ENCODE measurements at regions not wholly inside any gene's neighbourhood (a gene's known extent, or its start where the extent isn't known, plus 50 kb on each side); places are given as distances from the start of the nearest gene placed in this dataset.
"Not testable (repeated sequence)": the region's sequence is repeated elsewhere in the genome, so short reads cannot be mapped to it uniquely, and the experiment has no call there.

DNA sequence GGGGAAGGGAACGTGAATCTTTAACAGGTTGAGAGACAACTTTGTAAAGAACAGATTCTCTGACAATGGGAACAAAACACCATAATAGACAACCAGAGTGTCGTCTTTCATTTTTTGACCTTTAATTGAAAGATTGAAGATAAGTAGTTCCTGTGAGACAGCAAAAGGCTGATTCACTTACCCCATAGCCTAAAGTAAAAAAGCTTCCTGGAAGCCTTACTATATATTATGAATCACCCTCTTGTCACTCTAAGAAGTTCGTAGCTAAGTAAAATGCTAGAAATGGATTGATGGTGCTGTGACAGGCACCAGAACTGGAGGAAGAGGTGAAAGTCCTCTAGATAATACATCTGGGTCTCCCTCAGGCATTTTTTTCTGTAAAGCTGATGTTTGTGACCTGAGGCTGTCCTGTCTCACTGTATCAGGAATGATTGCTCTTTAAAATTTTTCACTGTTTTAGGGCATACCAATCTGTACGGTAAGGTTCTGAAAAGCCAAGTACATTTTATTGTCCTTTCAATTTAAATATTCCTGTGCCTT lies 824.6 kb upstream of the SEMA6D start:
- DNase-seq = no peak

DNA sequence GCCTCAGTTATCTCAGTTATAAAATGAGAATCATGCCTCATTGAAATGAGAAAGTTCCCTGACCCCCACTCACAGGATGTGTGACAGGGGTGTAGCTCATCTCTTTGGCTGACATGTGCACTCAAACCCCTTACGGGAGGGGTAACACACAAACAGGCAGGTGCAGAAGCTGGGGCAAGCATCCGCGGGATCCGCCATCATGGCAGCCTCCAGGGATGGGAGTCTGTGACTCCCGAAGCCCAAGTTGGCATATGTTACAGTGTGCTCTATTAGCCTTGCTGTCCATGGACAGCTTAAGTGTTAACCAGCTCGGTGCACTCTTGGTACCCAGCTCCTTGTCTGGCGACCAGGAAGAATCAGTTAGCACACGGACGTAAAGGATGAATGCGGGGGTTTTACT lies 822.7 kb upstream of the SEMA6D start:
- DNase-seq = no peak

DNA sequence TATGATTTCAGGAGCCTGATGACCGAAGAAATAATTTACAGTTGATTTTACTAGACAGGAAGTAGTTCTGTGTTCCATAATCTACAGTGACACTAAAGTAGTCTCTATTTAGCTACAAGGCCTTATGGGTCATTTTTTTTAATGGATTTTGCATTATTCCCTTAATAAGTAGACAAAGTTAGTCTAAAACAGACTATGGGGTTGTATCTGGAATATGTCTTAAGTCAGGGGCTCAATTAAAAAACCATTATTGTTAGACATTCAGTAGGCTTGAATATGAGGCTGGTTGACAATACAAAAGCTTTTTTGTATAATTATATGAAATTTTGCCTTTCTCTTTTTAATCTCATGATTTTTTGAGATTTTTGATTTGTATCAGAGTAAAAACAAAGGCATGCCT lies 820.0 kb upstream of the SEMA6D start:
- no peak for DNase-seq

DNA sequence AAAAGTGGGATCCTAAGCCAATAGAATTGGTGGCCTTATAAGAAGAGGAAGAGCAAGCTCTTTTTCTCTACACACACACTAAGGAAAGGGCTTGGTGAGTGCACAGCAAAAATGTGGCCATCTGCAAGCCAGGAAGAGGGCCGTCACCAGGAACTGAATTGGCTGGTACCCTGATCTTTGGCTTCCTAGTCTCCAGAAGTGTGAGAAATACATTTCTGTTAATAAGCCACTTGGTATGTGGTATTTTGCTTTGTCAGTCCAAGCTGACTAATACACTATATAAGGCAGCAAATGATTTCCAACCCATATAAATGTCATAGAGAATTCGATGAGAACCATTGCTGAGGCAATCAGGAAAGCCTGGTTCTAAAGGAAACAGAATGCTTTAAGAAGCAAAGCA lies 816.3 kb upstream of the SEMA6D start:
- DNase-seq = no peak

DNA sequence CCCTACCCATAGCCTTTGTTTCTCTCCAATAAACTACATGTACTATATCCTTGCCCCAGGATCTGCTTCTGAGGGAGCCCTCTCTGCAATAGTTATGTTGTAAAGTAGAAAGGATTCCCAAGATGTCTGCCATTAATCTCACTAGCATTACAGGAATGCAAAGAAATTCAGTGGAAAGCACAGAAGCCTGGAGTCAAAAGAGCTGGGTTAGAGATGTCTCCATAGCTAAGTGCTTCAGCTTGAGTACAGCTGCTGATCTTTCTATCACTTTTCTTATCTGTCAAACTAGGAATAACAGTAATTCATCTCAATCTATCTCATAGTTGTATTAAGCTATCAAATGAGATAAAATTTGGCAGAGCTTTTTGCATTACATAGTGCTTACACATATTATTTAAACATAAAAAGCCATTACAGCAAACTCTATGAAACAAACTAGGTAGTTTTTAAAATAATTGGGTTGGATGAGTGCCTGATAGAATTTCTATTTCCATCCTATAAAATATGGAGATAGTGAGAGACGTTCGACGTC lies 799.5 kb upstream of the SEMA6D start:
- no peak for DNase-seq

DNA sequence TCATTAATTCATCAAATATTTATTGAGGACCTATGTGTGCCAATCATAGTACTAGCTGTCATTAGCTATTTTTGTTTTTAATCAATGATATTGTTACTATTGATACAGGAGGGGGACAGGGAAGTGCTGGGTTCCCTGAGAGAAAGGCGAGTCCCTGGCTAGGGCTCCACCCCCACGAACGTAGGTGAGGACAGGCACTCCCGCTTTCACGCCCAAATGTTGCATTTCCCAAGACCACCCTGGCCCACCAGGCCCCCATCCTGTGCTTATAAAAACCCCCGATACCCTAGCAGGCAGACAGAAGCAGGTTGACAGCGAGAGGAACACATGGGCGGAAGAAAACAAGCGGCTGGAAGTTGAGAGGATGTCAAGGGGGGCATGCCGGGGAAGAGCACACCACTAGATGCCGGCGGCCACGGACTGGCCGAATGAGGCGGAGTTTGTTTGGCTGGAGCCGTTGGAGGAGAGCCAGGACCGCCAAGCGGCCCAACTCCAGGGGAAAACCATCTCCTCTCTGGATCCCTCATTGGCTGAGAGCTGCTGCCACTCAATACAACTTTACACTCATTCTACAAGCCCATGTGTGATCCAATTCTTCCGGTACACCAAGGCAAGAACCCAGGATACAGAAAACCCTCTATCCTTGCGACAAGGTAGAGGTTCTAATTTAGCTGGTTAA lies 798.7 kb upstream of the SEMA6D start:
- no peak for DNase-seq

DNA sequence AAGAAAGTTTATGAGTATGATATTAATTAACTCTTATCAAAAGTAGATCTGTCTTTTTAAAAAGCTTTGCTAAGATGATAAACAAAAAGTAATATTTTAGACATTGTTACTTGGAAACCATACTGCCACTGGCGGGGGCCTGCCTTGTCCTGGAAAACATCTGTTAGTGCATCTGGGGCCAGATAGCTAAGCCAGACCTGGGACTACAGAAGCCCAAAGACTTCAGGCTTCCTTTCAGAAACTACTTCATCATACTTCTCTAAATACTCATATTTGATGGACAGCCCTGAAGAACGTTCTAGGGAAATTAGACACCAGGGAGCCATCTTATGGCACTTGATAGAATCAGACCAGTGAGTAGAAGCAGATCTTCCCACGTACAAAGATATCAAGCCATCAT lies 795.4 kb upstream of the SEMA6D start:
- DNase-seq = no peak

DNA sequence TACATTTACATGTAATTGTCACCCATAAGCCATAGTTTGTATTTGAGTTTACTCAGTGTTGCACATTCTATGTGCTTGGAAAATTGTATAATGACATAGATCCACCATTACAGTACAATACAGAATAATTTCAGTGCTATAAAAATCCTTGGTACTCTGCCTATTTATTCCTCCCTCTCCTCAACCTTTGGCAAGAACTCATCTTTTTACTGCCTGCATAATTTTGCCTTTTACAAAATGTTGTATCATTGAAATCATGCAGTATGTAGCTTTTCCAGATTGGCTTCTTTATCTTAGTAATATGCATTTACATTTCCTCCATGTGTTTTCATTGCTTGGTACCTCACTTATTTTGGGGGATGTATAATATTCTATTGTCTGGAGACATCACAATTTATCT lies 786.9 kb upstream of the SEMA6D start:
- DNase-seq = no peak

DNA sequence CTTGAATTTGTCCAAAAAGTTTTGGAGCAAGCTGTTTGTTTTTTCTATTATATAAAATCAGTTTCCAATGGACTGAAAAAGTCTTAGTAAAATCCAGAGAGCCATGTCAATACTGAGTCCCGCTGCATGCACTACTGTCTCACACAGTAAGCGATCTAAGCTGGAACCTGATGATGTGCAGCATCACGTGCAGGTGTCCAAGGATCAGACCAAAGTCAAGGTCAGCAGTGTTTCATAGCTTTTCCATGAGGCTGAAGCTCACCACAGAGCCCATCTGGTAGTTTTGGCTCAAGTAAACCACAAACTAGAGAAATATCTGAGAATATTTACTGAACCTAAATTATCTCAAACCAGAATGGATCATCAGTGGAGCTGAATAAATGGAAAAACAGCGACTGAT lies 784.0 kb upstream of the SEMA6D start:
- DNase-seq = no peak

DNA sequence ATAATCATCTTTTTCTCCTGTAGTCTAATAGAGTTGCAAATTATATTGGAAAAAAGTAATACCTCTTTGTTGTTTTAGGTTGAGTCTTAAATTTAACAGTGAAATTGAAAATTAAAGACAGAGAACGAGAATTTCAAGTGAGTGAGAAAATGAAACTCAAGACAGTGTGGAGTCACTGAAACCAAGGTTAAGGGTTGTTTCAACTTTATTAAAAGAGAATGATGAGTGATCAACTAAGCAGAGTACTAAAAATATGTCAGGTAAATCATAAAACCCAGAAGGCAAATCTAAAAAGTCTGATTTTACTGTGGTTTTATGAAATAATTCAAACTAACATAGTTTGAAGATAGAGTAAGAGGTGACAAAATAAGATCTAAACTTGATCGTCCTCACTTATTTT lies 782.5 kb upstream of the SEMA6D start:
- DNase-seq = no peak

DNA sequence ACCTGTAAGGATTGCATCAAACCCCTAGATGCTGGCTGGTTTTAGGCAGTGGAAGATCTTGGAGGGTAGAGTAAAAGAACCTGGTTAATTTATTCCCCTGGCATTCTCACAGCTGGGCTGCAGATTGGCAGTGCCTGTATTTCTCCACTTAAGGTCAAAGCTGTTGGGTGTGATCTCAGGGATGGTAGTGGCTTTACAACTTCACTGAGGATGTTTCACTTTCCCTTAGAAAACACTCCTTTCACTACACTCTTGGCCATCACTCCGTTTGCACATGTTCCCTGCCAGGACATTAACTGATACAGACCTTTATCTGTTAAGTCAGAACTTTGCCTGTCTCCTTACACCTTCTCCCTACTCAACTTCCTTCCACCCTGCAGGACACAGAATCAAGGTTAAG lies 779.1 kb upstream of the SEMA6D start:
- no peak for DNase-seq

DNA sequence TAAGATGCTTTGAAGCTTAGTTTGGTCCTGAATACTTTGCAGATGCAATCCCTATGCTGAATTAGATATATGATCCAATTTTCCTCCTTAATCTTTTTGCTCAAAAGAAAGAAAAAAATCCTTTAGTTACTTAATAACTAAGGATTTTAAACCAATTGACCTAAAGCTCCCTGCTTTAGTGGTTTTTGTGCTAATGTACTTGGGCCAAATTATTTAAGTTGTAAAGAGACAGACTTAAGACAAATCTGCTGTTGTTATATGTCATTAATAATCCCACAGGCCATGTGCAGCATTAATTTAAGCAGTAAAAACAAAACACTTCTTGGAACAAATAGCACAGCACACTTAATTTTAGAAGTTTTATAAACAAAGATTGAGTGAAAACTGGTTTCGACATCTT lies 776.1 kb upstream of the SEMA6D start:
- no peak for DNase-seq

DNA sequence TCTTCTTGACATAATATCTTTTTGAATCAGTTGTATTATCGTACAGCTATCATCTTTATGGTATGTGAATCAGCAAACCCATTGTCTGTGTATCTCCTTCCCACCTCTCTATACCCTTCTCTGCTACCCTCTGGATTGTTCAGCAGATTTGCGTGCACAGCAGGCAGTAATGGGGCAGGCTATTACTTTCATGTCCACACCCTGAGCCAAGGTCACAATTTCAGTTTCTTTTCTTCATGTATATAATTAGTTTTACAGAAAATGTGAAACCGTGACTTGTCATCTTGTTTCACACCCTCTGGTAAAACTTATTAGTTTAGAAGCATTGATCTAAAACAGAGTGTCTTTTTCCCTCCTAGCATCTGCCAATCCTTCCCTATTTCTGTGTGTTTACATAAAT lies 770.4 kb upstream of the SEMA6D start:
- no peak for DNase-seq

DNA sequence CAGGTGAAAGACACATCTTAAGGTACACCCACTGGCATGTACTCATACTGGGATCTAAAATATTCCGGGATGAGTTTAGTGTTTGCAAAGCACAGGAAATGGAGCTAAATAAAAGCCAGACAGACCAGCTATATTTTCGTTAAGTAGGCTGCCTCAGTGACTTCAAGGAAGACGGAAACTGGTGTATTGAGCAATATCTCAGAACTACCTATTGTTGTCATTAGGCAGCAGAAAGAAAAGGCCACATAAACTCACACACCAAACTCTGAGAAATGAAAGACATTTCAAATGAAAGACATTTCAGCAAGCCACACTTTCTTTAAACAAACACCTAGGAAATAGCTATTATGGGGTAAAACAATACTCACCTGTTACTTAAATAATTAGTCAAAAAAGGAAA lies 761.7 kb upstream of the SEMA6D start:
- DNase-seq = no peak

DNA sequence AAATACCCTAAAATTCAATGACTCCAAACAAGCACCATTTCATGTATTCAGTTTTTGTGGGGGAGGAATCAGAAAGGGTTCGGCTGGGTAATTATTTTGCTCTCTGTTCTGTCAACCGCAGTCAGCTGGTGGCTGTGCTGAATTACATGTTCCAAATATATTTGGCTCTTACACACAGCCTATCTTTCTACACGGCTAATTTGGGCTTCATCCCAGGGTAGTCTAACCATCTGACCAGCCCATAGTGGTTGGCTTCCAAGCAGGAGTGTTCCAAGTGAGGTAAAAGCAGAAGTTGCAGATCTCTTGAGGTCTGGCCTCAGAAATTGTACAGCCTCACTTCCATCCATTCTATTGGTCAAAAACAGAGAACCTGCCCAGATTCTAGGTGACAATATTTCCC lies 760.8 kb upstream of the SEMA6D start:
- DNase-seq = no peak

DNA sequence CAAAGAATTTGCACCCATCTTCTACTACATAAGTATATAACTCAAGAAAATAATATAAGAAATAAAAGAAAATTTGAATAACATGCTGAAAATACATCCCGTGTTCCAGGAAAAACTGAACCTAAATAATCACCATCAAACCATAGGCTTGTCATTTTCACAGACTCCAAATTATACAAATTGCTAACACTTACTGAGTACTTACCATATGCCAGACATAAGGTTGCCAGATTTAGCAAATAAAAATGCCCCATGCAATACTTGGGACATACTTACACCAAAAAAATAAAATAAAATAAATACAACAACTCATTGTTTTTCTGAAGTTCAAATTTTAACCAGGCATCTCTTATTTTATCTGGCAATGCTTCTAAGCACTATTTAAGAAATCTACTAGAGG lies 760.4 kb upstream of the SEMA6D start:
- DNase-seq = no peak

DNA sequence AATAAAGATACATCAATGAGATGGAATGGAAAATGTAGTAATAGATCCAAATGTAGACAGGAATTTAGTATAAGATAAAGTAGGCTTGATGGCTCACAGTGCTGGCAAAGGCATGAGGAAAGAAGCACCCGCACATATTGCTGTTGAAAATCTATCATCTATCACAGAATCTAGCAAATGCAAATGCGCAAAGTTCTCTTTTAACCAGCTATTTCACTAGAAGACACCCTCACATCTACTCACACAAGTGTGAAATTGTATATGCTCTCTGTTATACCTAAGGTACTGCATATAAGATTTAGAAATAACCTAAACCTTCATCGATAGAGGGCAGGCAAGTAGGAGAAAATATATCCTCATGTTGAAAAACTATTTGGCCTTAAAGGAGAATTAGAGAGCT lies 756.7 kb upstream of the SEMA6D start:
- DNase-seq = no peak

DNA sequence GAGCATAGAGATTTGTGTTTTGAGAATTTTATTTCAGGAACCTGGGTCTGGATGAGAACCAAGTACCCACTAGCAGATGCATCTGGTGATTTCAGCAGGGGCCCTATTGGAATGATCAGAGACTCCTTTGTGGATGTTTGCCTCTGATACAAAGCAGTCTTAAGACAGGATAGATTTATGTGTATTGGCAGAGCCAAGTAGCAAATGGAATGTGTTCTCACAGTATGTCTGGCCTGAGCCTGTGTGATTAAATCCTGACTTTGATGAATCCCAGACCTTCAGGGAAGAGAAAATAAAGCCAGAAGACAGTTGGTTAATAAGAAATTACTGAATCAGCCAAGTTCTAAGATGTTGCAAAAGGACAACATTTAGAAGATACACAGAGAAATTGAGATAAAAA lies 755.5 kb upstream of the SEMA6D start:
- DNase-seq = no peak

DNA sequence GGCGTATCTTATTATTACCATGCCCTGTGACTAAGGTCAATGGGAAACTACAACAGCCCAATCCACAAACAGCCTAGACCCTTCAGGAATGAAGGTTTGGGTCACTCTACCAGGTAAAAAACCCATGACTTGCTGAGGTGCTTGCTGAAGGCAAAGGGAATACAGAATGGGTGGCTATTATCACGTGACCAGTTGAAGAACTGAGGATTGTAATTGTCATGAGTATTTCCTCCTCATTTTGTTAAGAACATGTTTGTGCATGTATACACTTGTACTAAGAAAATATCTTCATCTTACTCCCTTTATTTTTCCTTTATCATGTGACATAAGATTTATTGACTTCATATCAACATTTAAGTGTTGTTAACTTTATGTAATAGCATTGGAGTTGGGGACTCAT lies 729.2 kb upstream of the SEMA6D start:
- not testable (repeated sequence) for DNase-seq

DNA sequence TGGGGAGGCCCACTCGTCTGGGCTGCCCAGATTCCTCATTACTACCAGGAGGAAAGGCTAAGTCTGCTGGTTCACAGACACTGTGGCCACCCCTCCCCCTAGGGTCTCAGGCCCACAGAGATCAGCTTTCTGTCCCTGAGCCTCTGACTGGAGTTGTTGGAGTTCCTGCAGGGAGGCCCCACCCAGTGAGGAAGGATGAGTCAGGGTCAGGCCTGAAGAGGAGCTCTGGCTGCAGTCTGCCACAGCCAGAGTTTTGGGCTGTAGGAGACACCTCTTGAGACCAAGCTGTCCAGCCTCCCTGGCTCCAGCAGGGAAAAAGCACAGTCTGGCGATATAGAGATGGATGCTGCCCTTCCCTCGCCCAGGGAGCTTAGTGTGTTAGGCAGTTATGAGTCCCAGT lies 720.9 kb upstream of the SEMA6D start:
- DNase-seq = no peak

DNA sequence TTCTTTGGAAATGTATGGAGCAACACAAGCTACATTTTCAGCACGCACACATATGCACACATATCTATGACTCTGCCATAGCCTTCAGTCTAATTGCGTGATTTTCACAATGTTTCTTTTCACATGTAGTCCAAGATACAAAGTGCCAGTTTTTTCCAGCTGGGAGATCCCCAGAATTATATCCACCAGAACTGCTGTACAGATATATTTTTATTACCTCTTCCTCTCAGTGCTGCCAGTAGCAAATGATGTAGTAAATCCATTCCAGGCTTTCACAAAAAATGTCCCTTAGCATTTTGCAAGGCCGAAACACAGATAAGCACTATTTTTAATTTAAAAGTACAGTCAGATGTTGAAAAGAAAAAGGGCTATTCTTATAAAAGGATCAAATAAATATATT lies 719.8 kb upstream of the SEMA6D start:
- DNase-seq = no peak

DNA sequence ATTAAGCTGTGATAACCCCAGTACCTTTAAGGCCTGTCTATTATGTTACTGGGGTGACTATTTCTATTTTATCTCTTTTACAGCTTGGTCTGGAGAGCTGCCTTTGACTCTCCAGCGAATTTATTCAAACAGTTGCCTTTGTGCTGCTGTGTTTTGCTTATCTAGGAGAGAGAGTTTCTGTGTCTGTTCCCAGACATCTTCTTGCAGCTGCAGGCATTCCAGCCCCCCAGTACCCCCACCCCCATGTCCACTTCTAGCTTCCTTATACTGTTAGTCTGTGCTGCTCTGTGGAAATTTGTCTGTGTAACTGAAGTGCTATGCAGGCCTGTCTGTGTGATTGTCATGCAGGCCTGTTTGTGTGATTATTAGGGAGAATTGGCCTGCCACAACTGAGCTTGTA lies 713.7 kb upstream of the SEMA6D start:
- no peak for DNase-seq

DNA sequence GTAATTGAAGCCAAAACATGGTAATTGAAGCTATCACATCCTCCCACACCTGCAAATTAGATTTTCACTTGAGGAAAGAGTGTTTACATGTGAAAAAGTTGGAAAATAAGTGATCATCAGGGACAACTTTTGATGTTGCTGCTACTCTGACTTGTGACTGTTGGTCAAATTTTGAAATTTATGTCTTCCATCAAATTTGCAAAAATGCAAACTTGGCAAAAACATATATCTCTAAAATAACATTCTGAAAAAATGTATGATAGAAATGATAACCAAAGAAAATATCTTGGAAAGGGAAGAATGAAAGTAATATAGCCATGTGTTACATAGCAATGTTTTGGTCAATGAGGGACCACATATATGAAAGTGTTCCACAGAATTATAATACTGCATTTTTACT lies 703.9 kb upstream of the SEMA6D start:
- no peak for DNase-seq

DNA sequence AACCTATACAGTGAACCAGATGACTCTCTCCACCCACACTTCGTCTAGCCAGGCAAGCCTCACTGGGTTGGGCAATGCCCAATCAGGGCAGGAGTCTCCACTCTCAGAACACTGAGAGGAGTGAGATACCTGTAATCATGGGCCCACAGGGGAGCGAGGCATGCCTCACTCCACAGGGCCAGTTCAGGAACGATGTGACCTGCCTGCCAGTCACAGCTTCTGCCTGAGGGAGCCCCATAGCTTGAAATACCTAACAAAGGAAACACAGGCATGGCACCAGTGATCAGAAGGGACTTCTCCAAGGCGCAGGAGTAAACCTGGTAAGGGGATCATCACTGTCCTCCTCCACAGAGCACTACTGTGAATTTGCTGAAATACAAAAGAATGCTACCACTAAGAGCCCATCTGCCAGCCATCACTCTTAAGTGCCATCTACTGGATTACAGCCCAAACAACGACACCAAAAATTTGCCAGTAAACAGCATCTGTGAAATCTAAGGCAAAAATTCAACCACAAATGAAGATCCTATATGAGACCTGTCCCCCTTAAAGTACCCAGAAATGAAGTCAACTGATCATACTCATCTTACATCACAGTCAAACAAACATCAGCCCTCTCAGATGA lies 689.9 kb upstream of the SEMA6D start:
- no peak for DNase-seq
